Loucy (cell line): ENCODE measurements at regions not wholly inside any gene's neighbourhood (a gene's known extent, or its start where the extent isn't known, plus 50 kb on each side); places are given as distances from the start of the nearest gene placed in this dataset.

Experiments used
- H2AFZ ChIP-seq: fragments of 200-600 bp; sonication (generic); 2 replicates; pipeline ENCODE4 v1.6.0; 2016; ENCODE audit warnings: antibody characterized with exemption, mild to moderate bottlenecking, low read length, moderate library complexity
- H3F3A ChIP-seq: fragments of 200-600 bp; 2 replicates; pipeline ENCODE4 v1.6.0; 2016; ENCODE audit warnings: antibody characterized with exemption, low read depth, mild to moderate bottlenecking
- H3K27me3 ChIP-seq: fragments of 200-600 bp; sonication (generic); 2 replicates; pipeline ENCODE4 v1.6.1; 2014; ENCODE audit warnings: low read length, mild to moderate bottlenecking; ENCODE audit not compliant: insufficient read depth, poor library complexity, severe bottlenecking
- H3K36me3 ChIP-seq: fragments of 200-600 bp; sonication (generic); 2 replicates; pipeline ENCODE4 v1.6.1; 2016; ENCODE audit warnings: low read length; ENCODE audit not compliant: insufficient read depth
- H3K4me1 ChIP-seq: fragments of 200-600 bp; sonication (generic); 2 replicates; pipeline ENCODE4 v1.5.1; 2014; ENCODE audit warnings: low read length, mild to moderate bottlenecking; ENCODE audit not compliant: insufficient read depth, poor library complexity, severe bottlenecking
- H3K4me2 ChIP-seq: fragments of 200-600 bp; sonication (generic); 2 replicates; pipeline ENCODE4 v1.6.0; 2014; ENCODE audit warnings: antibody characterized with exemption, low read length, low read depth, mild to moderate bottlenecking; ENCODE audit not compliant: poor library complexity, severe bottlenecking
- H3K4me3 ChIP-seq: fragments of 200-600 bp; sonication (generic); 2 replicates; pipeline ENCODE4 v1.5.1; 2014; ENCODE audit warnings: low read length, mild to moderate bottlenecking, mixed read lengths; ENCODE audit not compliant: poor library complexity, severe bottlenecking
- H3K79me2 ChIP-seq: fragments of 200-600 bp; sonication (generic); 2 replicates; pipeline ENCODE4 v1.6.1; 2014; ENCODE audit warnings: low read length; ENCODE audit not compliant: insufficient read depth
- H3K9ac ChIP-seq: fragments of 200-600 bp; sonication (generic); 2 replicates; pipeline ENCODE4 v1.6.0; 2014; ENCODE audit warnings: mild to moderate bottlenecking, low read depth, low read length, moderate library complexity; ENCODE audit not compliant: poor library complexity, severe bottlenecking
- H3K9me2 ChIP-seq: fragments of 200-600 bp; sonication (generic); replicated peaks from 2 replicates; pipeline ENCODE4 v1.6.1; 2016; ENCODE audit warnings: low read depth, low read length, mixed read lengths
- H3K9me3 ChIP-seq: fragments of 200-600 bp; sonication (generic); 2 replicates; pipeline ENCODE4 v1.6.1; 2014; ENCODE audit warnings: mild to moderate bottlenecking, antibody characterized with exemption, low read length, low read depth; ENCODE audit not compliant: insufficient read depth
- H4K20me1 ChIP-seq: fragments of 200-600 bp; sonication (generic); 2 replicates; pipeline ENCODE4 v1.6.0; 2014; ENCODE audit warnings: antibody characterized with exemption, low read length, mild to moderate bottlenecking; ENCODE audit not compliant: insufficient read depth, poor library complexity, severe bottlenecking
- CTCF ChIP-seq: fragments of 200-600 bp; sonication (generic); conservative IDR thresholded peaks from 2 replicates; pipeline ENCODE4 v1.5.1; 2014; ENCODE audit warnings: mild to moderate bottlenecking, antibody characterized with exemption, low read length
- EZH2phosphoT487 ChIP-seq: fragments of 200-600 bp; IDR thresholded peaks from 2 replicates; pipeline ENCODE4 v1.6.1; 2018; ENCODE audit warnings: antibody characterized with exemption, mild to moderate bottlenecking, moderate library complexity, borderline replicate concordance

GRCh38 chr9:129497813-129498450 is 123.0 kb downstream of the C9orf50 start:
- no peak for TF ChIP-seq CTCF
- TF ChIP-seq EZH2phosphoT487, result no peak
- Histone ChIP-seq H3K36me3 (no peaks in the 10 kb centered on the region), H4K20me1 (no peaks in the 10 kb centered on the region), H3K9ac (no peak overlapping the region), H3K9me3 (no peaks in the 10 kb centered on the region), H3K9me2 (no peaks in the 10 kb centered on the region), H3K4me1 (peaks cover 11% of the 10 kb centered on the region), H3K4me3 (no peak overlapping the region), H3K4me2 (no peak overlapping the region), H3F3A (no peaks in the 10 kb centered on the region), H3K27me3 (no peaks in the 10 kb centered on the region), H2AFZ (no peak overlapping the region), H3K79me2 (no peaks in the 10 kb centered on the region)

GRCh38 chr9:129497005-129497812 is 123.7 kb downstream of the C9orf50 start:
- Histone ChIP-seq H3K36me3 (no peaks in the 10 kb centered on the region), H3F3A (no peaks in the 10 kb centered on the region), H3K4me2 (peak overlapping the region; percentile 82), H3K79me2 (no peaks in the 10 kb centered on the region), H3K9me2 (no peaks in the 10 kb centered on the region), H3K9me3 (no peaks in the 10 kb centered on the region), H3K4me1 (peaks cover 11% of the 10 kb centered on the region), H3K27me3 (no peaks in the 10 kb centered on the region), H4K20me1 (no peaks in the 10 kb centered on the region), H3K9ac (peak overlapping the region; percentile 73), H2AFZ (no peak overlapping the region), H3K4me3 (peak overlapping the region; percentile 77)
- no peak for TF ChIP-seq CTCF
- no peak for TF ChIP-seq EZH2phosphoT487

- no peak for TF ChIP-seq EZH2phosphoT487
- H2AFZ ChIP-seq, result peak overlapping the region; percentile 63
Observed at GRCh38 chr9:129496473-129497004, 124.4 kb downstream of the C9orf50 start.

More at GRCh38 chr9:129496473-129497004, 124.4 kb downstream of the C9orf50 start:
- no peaks in the 10 kb centered on the region for H3K79me2 ChIP-seq
- peak overlapping the region; percentile 77 for H3K4me3 ChIP-seq
- H3K4me1 ChIP-seq, result peaks cover 11% of the 10 kb centered on the region
- no peaks in the 10 kb centered on the region for H3K36me3 ChIP-seq
- H3F3A ChIP-seq, result no peaks in the 10 kb centered on the region
- H3K9me3 ChIP-seq, result no peaks in the 10 kb centered on the region
- H3K9ac ChIP-seq, result peak overlapping the region; percentile 73
- H3K4me2 ChIP-seq, result peak overlapping the region; percentile 82
- no peaks in the 10 kb centered on the region for H4K20me1 ChIP-seq
- H3K27me3 ChIP-seq, result no peaks in the 10 kb centered on the region
- no peaks in the 10 kb centered on the region for H3K9me2 ChIP-seq
